Urothelium cell line (cell line): ENCODE measurements at regions not wholly inside any gene's neighbourhood (a gene's known extent, or its start where the extent isn't known, plus 50 kb on each side); places are given as distances from the start of the nearest gene placed in this dataset.
"Not testable (repeated sequence)": the region's sequence is repeated elsewhere in the genome, so short reads cannot be mapped to it uniquely, and the experiment has no call there.

Experiments
- DNase-seq: peaks from one replicate; pipeline ENCODE4 v3.0.0; 2011; ENCODE audit warnings: low spot score, mixed read lengths
- FAIRE-seq: peaks from 2 replicates; lab custom pipeline; 2011; peaks lifted over from hg19 to GRCh38; lab: Jason Lieb, UNC

DNA sequence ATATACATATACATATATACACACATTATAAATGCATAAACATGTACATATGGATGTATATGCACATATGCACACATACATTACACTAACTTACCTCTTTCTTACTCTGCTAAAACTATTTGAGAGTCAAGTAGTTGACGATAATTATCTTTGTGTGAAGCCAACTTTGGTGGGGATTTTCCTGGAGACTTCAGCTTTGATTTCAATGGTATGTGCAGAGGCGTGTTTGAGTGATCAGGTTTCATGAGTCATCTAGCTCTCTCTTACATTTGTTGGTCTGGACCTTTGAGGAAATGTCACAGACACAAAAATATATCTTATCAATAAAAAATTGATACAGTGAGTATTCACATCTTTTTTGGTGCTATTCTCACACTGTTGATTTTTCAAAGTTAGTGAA lies 769.1 kb upstream of the LUZP2 start:
- FAIRE-seq (no peak), DNase-seq (peak; percentile 44)

GRCh38 chr11:23729088-23729487 lies 767.8 kb upstream of the LUZP2 start:
- DNase-seq = no peak
- no peak for FAIRE-seq

- DNase-seq (no peak), FAIRE-seq (no peak)
Observed at GRCh38 chr11:23730307-23730998, 766.4 kb upstream of the LUZP2 start.

GRCh38 chr11:23732026-23732425 lies 764.8 kb upstream of the LUZP2 start:
- FAIRE-seq (no peak), DNase-seq (no peak)

DNA sequence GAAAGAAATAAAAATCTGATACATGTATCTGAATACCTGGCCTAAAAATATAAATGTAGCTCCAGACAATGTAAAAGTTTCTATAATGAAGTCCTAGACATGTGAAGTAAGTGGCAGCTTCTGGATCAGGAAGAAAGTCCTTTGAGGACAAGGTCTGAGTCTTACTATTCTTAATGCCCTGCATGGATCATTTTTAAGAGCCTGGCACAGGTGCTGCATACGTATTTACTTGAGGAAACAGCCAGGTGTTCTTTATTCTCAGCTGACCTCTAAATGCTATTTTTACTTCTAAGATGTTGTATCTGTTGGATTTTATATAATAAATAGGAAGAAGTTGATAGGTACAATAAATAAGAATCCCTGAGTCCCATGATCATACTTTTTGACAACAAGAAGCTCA lies 750.0 kb upstream of the LUZP2 start:
- FAIRE-seq = no peak

DNA sequence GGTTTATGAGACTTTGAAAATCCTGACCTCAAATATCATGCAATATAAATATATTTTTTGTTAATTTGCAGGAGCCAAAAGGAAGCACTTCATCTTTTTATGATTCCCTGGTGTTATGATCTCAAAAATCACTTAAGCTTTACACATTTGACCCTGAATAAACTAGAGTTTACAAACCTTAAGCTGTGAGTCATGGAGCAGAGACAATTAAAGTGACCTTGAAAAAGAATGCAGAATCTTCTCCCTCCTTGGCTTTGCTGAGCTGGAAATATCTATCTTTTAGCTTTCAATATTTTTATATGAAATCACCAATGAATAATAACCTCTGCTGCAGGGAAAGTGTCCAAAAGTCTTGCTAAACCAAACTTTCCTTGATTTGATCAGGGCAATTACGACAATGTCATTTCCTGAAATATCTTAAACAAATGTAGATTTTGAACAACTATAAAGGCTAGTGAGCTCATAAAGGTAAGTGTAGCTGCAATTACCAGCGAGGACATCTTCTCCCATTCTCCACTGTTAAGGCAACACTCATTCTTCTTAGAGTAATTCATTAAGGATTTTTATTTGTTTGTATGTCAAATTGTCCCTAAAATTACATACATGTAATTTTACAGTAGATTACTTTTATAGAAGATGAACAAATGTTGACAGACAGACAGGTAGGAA lies 747.0 kb upstream of the LUZP2 start:
- DNase-seq (no peak), FAIRE-seq (no peak)

More for the DNA sequence above, 750.0 kb upstream of the LUZP2 start:
- DNase-seq = no peak

GRCh38 chr11:23751280-23751679 lies 745.6 kb upstream of the LUZP2 start:
- DNase-seq (no peak), FAIRE-seq (no peak)

DNA sequence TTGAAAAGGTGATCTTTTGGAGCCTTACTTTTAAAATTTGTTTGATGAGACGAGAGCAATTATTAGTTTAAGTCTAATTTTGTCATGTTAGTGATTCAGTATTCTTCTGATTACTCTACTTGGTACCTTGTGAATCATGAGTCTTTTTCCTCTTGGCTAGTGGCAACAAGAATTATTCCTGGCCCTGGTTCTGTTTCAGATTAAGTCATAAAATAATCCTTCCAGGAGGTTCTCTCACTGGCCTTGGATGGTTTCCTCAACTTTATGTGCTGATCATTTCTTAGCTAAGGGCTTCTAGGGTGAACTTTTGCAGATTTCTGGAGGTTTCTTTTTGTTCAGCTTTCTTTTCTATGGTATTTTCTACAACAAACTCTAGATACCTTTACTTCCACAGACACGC lies 741.8 kb upstream of the LUZP2 start:
- no peak for FAIRE-seq
- DNase-seq = no peak

DNA sequence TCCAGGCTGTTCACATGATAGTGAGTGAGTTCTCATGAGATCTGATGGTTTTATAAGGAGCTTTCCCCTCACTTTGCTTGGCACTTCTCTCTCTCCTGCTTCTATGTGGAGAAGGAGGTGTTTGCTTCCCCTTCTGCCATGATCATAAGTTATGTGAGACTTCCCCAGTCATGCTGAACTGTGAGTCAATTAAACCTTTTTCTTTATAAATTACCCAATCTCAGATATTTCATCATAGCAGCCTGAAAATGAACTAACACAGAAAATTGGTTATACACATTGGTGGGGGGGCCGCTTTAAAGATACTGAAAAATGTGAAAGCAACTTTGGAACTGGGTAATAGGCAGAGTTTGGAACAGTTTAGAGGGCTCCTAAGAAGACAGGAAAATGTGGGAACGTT lies 741.1 kb upstream of the LUZP2 start:
- FAIRE-seq = no peak

GRCh38 chr11:23759489-23759888 lies 737.4 kb upstream of the LUZP2 start:
- FAIRE-seq (no peak), DNase-seq (no peak)

More for the DNA sequence above, 741.1 kb upstream of the LUZP2 start:
- DNase-seq = no peak

DNA sequence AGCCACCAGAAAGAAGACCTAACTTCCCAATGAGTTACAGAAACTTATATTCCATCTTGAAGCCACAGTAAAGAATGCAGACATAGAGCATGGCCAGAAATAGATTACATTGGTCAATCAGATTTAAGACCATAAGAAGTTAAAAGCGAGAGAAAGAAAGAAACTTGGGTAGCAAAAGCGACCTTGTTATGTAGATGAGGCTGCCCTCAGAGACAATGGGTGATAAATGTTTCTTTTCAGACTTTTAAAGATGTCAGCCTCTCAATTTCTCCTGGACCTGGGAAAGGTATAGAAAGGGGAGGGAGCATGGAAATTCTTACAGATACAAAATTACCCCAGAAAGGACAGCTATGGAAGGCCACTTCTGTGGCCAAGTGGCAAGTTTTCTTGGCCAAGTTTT lies 732.6 kb upstream of the LUZP2 start:
- FAIRE-seq = no peak

DNA sequence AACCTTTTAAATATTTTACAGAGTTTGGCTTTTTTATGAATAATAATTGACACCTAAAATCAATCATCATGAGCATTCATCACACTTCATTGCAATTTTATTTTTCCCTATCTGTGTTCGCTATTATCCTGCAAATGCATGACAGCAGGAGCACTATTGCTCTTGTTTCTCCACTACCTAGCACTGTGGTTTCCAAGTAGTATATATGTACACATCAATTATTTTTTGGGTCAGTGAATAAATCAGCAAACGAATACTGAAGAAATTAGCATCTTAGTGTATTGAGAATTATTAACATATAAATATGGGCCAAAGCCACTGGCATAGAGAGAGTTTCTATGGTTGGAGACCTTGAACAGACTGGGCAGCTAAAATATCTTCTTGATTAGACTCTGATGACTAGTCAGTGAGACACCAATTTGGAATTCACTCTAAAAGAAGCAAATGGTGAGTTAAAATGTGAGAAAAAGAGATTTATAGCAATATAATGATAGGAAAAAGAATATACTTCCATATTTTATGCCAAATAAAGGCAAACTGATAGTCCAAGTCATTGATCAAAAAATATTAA lies 731.1 kb upstream of the LUZP2 start:
- FAIRE-seq (no peak), DNase-seq (no peak)

More for the DNA sequence above, 732.6 kb upstream of the LUZP2 start:
- DNase-seq = no peak

DNA sequence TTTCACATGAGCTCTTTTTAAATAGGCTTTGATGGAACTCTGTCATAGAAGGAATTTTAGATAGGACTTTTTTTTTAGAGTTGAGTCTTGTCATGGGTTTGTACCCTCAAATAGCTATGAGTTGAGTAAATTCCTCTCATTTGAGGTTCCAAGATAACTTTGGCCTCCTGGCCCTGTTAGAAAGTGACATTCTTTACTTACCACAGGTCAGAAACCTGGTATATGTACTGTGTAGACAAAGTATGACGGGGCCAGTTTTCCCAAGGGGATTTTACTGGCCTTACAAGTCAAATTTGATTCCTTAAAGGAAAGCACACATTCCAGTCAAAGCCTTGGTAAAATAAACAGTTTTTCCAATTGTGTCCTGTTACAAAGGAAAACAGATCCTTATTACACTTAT lies 729.3 kb upstream of the LUZP2 start:
- DNase-seq (no peak), FAIRE-seq (no peak)

DNA sequence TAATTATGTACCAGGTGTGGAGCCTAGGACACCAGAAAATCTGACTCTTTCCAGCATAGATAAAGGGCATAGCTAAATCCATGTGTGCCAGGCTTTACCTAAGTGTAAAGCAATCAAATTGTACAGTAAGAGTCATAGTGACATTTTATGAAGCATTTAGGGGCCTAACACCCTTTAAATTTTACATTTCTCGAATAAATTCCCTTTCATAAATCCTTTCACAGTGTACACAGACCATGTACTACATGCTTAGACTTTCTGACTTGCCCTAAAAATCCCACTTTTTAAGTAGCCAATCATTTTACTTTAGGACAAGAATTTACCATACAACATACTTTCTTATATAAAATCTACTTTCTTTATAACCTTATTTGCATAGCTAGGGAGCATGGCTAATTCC lies 727.6 kb upstream of the LUZP2 start:
- DNase-seq = no peak
- no peak for FAIRE-seq

GRCh38 chr11:23772081-23772480 lies 724.8 kb upstream of the LUZP2 start:
- FAIRE-seq (no peak), DNase-seq (no peak)

- no peak for DNase-seq
Observed at GRCh38 chr11:23778971-23779370, 717.9 kb upstream of the LUZP2 start.

GRCh38 chr11:23780231-23780630 lies 716.6 kb upstream of the LUZP2 start:
- DNase-seq = no peak
- FAIRE-seq = no peak

More at GRCh38 chr11:23778971-23779370, 717.9 kb upstream of the LUZP2 start:
- FAIRE-seq = no peak

GRCh38 chr11:23781803-23782560 lies 714.9 kb upstream of the LUZP2 start:
- no peak for FAIRE-seq
- DNase-seq = no peak

GRCh38 chr11:23786974-23787373 lies 709.9 kb upstream of the LUZP2 start:
- FAIRE-seq, DNase-seq: not testable (repeated sequence)

GRCh38 chr11:23789200-23789853 lies 707.5 kb upstream of the LUZP2 start:
- no peak for FAIRE-seq

GRCh38 chr11:23789938-23790371 lies 706.9 kb upstream of the LUZP2 start:
- no peak for FAIRE-seq
- DNase-seq = peak; percentile 45

More at GRCh38 chr11:23789200-23789853, 707.5 kb upstream of the LUZP2 start:
- DNase-seq = no peak
